ENCODE measurements at regions not wholly inside any gene's neighbourhood (a gene's known extent, or its start where the extent isn't known, plus 50 kb on each side); places are given as distances from the start of the nearest gene placed in this dataset.

DNA sequence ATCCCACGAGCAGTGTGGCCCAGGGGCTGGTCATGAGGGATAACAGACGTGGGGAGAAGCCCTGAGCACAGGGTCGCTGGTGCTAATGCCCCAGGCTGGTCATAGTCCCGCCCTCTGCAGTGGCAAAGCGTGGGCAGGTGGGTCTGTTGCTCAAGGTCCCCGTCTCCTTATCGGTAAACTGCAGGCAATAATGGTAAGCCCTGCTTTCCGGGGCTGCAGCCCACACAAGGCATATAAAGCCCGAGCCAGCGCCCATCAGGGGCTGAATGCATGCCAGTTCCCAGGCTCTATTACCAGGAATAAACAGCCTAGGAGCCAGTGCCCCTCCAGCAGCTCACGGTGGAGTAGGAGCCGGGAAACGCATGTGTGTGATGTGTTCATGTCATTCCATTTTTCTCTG is 261.0 kb downstream of the BRD1 start:
- TF ChIP-seq, protein P1, sequence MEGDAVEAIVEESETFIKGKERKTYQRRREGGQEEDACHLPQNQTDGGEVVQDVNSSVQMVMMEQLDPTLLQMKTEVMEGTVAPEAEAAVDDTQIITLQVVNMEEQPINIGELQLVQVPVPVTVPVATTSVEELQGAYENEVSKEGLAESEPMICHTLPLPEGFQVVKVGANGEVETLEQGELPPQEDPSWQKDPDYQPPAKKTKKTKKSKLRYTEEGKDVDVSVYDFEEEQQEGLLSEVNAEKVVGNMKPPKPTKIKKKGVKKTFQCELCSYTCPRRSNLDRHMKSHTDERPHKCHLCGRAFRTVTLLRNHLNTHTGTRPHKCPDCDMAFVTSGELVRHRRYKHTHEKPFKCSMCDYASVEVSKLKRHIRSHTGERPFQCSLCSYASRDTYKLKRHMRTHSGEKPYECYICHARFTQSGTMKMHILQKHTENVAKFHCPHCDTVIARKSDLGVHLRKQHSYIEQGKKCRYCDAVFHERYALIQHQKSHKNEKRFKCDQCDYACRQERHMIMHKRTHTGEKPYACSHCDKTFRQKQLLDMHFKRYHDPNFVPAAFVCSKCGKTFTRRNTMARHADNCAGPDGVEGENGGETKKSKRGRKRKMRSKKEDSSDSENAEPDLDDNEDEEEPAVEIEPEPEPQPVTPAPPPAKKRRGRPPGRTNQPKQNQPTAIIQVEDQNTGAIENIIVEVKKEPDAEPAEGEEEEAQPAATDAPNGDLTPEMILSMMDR (IDR thresholded peaks at IDR 0.05; ENCODE audit: insufficient read depth, low read depth, low read length, missing control alignments), result no peak
- H3K4me3 ChIP-seq (ENCODE audit: low read length), result no peak overlapping the region
- no peak for DNase-seq (ENCODE audit: low read depth)

DNA sequence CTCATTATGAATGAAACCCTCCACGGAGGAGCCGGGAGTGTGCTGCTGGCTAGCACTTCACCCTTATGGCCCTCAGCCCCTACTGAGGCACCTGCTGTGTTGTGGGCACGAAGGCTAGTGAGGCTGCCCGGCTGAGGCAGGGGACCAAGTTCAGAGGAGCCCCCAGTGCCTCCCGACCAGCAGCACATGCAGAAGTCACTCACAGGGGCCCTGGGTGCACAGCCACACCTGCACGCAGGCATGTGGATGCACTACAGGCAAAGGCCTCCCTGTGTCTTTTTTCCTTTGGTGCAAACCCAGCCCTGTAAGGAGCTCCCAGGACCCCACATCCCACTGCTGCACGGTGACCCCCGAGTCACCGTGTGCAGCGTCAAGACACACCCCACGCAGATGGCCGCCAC is 261.5 kb downstream of the BRD1 start:
- no peak for DNase-seq (ENCODE audit: low read depth)
- TF ChIP-seq, protein P1 (IDR thresholded peaks at IDR 0.05; ENCODE audit: insufficient read depth, low read depth, low read length, missing control alignments), result no peak
- H3K4me3 ChIP-seq (ENCODE audit: low read length), result no peak overlapping the region

DNA sequence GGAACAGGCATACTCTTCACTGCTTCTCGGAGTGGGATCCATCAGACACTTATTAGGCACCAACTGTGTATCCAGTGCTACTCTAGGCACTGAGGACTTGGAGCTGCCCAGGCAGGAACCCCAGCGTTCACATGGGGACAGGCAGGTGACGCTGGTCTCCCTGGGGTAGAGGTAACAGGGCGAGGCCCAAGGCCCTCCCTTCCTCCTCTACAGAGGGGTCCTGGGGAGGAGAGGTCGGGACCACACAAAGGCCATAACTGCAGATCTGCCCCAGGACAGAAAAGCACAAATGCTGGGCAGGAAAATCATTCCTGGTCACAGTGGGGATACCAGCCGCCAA is 262.2 kb downstream of the BRD1 start:
- no peak overlapping the region for H3K4me3 ChIP-seq (ENCODE audit: low read length)
- DNase-seq (ENCODE audit: low read depth), result no peak
- TF ChIP-seq, protein P1 (IDR thresholded peaks at IDR 0.05; ENCODE audit: insufficient read depth, low read depth, low read length, missing control alignments), result no peak

DNA sequence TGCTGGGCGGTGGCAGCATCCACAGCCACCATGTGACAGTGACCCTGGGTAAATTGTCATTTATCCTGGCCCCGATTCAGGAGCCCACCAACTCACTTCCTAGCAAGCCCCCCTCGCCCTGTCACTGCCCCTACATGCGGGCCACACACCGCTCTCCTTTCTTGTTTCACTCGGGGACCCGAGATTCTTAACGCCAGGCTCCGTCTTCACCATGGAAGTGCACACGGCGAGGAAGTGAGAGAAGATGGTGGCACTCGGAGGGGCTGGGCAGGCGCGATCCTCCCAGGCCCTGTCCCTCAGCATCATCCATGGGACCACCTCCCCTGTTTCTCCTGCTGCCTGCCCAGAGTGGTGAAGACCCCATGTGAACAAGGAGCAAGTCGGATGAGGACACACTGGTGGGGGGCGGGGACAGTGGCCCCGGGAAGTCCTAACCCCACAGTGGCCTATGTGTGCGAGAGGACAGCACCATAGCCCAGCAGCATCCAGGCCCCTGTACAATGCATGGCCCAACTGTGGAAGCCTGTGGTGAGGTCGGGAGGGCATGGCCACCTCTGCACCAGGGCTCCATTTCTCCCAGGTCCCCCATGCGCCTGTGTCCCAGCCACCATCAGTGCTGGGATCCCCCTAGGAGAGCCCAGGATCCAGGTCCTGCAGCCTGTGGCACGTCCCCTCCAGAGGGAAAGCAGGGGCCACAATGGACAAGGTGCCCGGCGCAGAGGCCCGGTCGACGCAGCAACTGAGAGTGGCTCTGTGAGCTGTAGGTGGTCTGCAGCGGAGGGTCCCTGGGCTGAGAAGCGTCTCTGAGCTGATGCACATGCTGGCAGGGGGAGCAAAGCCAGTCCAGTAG is 262.8 kb downstream of the BRD1 start:
- TF ChIP-seq, protein P1 (IDR thresholded peaks at IDR 0.05; ENCODE audit: insufficient read depth, low read depth, low read length, missing control alignments), result no peak
- H3K4me3 ChIP-seq (ENCODE audit: low read length), result no peak overlapping the region
- no peak for DNase-seq (ENCODE audit: low read depth)

DNA sequence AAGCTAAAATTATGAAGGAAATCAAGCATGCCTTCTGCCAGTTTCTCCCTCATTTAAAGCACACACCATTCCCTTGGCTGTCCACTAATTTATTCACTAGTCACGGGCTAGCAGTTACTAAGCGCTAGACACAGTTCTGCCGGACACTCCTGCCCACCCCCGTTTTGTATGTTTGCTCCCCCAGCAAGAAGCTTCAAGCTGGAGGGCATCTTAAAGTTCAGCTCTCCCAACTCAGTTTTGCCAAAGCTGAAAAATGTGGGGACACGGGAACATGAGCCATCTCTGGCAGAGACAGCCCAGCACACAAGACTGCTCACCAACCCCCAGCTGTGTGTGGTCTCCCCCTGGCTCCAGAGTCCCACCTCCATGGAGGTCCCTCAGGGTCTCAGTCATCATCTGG is 263.6 kb downstream of the BRD1 start:
- TF ChIP-seq, protein P1 (IDR thresholded peaks at IDR 0.05; ENCODE audit: insufficient read depth, low read depth, low read length, missing control alignments), result no peak
- no peak for DNase-seq (ENCODE audit: low read depth)
- H3K4me3 ChIP-seq (ENCODE audit: low read length), result no peak overlapping the region

DNA sequence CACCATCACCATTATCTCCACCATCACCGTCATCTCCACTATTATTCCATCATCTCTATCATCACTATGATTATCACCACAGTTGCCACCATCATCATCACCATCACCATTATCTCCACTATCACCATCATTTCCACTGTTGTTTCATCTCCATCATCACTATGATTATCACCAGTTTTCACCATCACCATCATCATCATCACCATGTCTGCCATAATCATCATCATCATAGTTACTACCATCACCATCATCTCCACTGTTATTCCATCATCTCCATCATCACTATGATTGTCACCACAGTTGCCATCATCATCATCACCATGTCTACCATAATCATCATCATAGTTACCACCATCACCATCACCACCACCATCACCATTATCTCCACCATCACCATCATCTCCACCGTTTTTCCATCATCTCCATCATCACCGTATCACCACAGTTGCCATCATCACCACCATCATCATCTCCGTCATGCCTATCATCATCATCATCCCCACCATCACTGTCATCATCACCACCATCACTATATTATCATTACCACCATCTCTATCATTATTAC is 264.9 kb downstream of the BRD1 start:
- H3K4me3 ChIP-seq (ENCODE audit: low read length), result no peak overlapping the region
- no peak for DNase-seq (ENCODE audit: low read depth)
- TF ChIP-seq, protein P1 (IDR thresholded peaks at IDR 0.05; ENCODE audit: insufficient read depth, low read depth, low read length, missing control alignments), result no peak

DNA sequence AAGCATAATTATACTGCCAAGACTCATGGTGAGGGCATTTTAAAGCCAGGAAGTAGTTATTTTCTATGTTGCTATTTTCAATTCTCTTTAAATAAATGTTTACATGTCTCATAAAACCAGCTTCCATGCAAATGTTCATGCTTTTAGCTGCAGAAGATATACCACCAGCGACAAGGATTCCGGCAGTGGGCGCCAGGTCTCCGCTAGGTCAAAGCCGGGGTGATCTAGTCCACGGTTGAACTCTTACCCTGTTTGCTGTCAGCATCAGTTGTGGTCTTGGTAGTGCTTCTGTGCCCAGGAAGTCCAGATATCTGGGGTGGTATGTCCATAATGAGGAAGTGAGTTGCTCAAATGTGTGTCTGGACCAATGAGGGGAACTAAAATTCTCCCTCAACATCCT is 265.7 kb downstream of the BRD1 start:
- H3K4me3 ChIP-seq (ENCODE audit: low read length), result no peak overlapping the region
- TF ChIP-seq, protein P1 (IDR thresholded peaks at IDR 0.05; ENCODE audit: insufficient read depth, low read depth, low read length, missing control alignments), result no peak
- DNase-seq (ENCODE audit: low read depth), result no peak

Measured in epithelial cell of esophagus (primary cell).